NCI-H128 (cell line): ENCODE measurements at regions not wholly inside any gene's neighbourhood (a gene's known extent, or its start where the extent isn't known, plus 50 kb on each side); places are given as distances from the start of the nearest gene placed in this dataset.

Experiments
- DNase-seq: peaks from one replicate; lab custom pipeline; 2025; ENCODE audit not compliant: unreplicated experiment; lab: John Stamatoyannopoulos, UW

DNA sequence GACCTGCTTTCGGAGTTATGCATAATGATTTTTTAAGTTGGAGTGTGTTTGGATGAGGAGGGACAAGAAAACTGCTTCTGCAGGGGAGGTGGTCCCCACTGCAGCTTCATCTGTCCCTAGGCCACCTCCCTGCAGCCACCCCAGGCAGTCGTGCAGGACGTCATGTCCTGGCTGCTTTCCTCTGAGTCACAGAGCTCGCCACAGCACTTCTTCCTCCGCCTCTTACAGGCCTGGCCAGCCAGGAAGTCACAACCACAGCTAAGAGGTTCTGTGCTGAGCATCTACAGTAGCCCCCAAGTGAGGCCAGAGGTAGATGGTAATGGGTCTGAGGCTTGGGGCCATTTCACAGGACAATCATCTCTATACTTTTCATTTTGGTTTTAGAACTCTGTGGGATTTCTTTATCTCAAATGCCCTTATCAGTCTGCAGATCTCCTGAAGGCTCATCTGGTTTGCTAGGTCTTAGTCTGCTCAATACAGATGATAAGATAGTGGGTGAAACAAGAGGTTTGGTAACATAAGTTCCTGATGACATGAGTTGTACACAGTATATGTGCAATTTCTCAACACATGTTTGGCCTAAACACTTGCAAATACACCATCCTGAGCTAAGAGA, 106.4 kb downstream of the ARF6 start:
- DNase-seq: no peak

DNA sequence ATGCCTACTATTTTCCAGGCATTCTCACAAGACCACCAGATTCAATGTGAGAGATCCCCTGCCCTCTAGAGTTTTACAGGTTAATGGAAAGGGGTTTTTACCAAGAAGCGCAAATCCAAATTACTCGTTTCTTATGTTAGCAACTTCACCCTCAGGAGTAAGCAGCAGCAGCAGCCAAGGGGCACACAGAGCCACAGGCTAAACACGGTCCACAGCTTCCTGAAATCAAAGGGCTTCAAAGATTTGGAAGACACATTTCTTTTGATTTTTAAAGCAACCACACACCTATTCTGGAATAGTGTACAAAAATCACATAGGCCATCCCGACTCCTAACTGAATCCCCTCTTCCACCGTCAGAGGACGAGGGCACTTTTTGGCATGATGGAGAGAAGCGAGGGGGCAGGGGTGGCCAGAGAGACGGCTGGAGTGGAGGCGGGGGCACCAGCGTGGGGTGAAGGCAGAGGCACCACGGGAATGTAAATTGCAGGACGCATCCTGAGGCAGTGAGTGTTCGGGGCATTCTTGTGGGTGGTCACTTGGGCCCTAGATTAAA, 107.0 kb downstream of the ARF6 start:
- DNase-seq: no peak

DNA sequence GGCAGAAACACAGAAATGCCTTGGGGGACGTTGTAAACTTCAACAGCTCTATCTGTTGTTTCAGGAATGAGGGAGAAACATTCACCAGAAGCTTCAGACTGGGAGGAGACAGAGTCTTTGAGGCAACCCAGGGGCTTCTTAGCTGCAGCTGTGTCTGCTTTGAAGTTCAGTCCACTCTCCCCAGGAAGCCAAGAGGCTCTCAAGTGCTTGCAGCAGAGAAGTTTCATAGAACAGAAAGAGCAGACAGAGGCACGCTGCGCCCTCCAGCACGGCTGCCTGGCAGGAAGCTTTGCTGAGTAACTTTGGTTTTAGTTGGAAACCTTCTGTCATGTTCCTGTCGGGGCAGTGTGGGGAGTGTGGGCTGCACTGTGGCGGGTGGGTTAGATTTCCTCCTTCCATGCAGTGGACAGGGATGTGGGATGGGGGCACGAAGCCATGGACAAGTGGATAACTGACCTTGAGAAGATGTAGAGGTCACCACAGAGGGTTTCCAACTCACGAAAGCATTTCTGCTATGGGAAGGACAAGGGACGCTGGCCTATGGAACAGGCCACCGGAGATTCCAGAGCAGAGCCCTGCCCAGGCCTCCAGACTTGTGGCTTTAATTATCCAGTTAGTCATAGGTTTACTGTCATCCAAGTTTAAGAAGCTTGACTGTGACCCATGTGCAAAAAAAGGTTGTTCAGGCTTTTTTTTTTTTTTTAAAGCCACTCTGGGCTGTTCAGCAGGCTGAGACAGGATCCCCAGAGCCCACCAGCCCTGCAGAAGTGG, 107.7 kb downstream of the ARF6 start:
- DNase-seq: peak; percentile 4

DNA sequence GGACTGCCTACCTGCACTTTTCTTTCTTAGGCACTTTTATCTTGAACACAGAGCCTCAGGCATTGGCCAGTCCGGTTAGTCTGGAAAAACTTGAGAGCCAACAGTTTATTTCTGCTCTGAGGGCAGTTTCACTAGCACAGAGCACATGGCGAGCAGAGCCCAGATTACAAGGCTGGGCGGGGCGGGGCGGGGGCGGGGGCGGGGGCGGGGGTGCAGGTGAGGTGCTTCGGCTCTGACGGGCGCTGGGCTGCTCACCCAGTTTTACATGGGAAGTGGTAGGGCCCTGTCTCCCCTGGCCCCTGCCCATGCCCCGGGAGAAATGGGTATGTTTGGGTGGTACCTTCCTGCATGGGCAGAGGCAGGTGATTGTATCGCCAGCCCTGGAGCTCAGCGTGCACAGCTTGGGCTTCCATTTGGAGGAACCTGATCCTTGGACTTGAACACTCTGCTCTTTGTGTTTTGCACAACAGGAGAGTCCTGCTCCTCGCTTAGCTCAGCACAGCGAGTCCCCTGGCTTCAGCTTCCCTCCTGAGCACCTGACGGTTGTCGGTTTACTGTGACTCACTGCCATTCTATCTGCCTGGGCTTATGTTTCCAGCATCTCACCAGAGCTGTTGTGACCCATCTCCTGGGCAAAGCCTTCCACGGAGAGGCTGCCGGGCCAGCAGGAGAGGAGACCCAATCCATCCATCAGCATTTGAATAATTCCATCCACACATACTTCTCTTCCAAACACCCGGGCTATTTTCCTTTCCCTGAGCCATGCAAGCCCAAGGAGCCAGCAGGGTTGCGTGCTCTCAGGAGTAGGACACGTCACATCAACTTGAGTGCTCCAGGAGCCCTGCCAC, 108.5 kb downstream of the ARF6 start:
- DNase-seq: peak; percentile 21

DNA sequence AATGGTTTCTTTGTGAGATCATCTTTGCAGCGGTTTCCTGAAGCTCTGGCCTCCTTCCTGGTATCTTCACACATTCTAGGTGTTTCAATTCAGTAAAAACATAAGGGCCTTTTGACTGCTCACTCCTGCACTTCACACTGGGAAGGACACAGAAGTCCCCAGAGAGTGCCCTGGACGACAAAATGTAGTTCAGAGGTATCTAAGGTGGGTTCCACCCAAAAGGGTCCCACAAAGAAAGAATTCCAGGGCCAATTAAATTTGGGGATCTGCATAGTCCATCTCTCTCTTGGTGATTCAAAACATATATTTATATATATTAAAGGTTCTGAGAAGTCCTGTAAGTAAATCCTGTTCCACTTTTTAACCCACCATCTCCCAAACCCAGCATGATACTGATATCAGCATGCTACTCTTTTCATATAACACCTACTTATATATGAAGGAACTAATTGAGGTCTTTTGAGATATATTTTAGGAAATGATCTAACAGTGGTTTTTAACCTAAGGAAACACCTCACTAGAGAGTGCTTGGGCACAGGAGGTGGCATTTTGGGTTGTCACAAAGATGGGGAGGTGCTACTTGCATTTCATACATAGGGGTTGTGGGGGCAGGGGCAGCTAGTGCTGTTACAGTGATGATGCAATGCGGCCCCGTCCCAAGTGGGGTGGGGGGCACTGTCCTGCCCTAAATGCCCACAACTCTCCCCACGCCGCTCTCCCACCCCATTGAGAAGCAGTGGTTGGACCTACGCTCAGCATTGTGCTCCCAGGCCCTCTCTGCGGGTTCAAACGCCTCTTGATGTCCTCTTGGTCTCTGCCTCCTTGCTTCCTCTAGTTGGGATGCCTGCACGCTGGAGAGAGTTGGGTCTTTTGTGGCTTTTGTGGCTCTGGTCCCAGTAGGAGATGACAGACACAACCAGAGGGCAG, 109.4 kb downstream of the ARF6 start:
- DNase-seq: no peak

DNA sequence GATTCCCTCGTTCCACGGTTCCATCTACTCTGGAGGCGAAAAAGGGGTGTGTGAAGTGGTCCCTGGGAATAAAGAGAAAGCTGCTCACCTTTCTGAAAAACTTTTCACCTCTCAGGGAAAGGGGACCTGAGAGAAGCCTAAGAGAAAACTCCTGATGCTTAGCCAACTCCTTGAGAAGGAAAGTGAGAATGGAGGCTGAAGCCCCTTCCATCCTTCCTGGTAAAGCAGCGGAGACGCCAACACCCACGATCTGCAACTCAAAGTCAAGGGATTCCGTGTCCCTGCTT, 110.0 kb downstream of the ARF6 start:
- no peak for DNase-seq

DNA sequence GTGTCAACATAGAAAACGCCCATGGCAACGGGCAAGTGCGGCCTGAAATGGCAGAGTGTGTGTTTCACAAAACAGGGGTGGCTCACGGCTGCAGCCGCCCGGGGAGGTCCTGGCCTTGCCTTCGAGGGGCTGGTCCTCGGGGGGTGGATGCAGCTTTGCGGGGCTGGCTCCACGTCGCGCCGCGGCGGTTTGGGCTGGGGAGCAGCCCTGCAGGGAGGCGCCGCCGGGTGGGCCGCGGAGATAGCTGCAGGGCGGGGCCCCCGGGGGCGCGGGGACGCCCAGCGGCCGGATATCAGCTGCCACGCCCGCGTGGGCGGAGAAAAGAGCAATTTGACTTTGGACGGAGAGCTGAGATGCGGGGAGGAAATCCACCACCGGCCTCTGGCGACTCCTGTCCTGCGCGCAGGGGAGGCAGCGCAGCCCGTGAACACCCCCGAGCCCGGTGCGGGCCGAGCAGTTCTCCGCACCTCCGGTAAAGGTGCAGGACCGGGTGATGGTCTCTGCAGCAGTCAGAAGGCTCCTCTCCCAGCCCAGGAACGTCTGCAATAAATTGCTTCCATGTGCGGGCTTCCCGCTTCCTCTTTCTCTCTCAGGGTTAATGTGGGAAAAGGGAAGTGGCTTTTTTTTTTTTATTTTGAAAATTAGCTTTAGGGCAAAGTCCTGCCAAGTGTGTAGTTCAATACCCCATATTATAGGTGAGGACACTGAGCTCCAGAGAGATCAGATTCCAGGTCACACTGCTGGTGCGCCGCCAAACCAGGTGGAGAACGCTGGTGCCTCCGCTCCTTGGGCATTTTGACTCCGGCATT, 110.5 kb downstream of the ARF6 start:
- peak; percentile 23 for DNase-seq

DNA sequence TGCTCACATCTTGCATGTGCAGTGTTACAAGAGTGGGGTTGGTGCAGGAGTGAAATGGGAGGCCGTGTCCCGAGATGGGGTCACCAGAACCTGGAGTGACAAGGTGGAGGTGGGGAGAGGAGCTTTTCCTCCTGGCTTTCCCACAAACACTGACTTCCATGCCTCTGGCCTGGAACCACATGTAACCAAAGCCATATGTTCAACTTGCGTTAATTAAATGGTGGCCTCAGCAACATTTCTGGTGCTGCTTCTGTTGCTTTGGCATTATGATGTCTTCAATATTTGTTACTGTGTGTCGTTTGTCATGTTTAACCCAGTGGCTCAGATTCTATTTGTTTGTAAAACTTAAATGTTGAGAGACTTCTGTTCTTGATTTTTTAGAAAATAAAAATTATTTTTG, 110.2 kb downstream of the VCPKMT start:
- DNase-seq: no peak

DNA sequence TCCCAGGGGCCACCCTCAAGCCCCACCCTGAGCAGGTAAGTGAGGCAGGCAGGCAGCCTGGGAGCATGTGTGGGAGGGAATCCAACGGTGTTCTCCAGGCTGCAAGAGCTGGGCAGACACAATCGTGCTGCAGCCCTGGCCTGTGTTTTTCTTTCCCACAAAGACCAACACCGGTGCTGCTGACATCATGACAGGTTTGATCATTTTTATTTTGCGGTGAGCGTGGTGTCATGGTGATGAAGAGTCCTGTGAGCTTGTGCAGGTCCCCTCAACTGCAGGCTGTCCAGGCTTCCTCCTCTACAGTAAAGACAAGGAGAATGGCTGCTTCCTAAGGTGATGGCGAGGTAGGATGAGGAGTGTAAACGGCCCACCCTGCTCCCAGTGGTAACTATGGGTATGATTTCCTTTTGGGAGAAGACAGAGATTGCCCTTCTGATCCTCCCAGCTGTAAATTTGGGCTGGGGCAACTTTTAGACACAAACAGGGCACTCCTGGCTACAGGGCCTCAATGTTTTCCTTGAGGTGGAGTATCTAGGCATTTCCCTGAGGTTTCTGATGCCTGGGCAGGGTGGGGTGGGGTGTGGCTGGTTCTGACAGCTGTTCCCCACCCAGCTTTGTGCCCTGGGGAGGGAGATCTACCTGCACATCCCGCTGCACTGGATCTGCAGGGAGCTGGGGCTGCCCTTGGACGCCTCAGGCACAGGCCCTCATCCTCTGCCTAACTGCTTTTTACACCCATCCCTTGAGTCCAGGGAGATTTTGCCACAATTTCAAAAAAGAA, 109.1 kb downstream of the VCPKMT start:
- no peak for DNase-seq

DNA sequence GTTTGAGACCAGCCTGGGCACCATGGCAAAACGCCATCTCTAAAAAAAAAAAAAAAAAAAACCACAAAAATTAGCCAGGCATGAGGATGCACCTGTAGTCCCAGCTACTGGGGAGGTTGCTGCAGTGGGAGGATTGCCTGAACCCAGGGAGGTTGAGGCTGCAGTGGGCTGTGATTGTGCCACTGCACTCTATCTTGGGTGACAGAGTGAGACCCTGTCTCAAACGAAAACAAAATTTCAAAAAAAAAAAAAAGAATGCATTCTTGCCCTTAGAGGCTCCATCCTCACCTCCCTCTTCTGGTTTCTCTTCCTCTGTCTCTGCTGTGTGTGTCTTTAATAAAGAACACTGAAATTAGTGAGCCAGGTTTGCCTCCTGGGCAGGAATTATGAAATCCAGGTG, 107.8 kb downstream of the VCPKMT start:
- DNase-seq: no peak

DNA sequence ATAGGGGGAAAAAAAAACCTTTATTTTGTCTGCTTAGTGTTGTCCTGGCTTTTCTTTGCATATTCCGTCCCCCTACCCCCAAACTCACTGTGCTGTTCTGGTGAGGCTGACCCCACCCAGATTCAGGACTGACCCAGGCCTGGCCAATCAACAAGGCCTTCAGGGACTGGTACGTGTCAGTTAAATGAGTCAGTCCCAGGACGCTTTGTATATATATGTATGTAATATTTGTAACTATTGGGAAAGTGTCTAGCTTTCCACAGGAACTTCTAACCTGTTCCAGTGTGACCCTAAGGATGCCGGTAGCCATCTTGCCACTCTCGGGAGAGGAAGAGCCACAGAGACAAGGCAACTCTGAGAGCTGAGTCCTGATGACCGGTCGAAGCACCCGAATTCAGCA, 107.4 kb downstream of the VCPKMT start:
- DNase-seq: no peak

DNA sequence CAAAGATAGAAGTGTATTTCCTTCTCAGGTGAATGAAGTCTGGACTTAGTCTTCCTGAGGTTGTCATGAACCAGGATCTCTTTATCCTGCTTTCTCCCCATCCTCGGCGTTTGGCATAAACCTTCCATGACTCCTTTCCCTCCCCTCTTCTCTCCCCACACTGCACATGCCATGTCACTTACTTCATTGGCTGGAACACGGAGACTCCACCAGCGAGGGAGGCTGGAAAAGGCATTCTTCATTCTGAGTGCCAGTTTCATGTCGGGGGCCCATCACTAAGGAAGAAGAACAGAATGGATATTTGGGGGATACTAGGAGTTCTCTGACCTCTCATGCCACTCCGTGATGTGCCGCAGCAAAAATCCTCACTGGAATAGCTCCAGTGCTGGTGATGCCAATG, 105.6 kb downstream of the VCPKMT start:
- no peak for DNase-seq

DNA sequence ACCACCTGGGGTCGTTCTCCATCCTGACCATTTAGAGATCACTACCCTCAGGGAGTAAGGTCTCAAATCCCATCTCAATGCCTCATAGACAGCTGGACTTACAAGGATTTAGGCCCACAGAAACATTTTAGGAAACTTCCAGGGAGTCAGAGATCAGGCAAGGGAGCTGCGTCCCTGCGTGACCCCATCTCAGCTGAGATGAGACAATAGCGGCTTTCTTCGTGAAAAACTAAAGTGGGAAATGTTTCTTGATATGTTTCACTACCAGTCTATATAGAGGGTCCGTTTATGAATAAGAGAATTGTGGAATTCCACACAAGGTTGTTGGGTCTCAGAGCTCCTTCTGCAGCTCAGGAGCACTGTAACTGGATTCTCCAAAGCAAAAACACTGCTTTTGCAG, 105.1 kb downstream of the VCPKMT start:
- DNase-seq: no peak

DNA sequence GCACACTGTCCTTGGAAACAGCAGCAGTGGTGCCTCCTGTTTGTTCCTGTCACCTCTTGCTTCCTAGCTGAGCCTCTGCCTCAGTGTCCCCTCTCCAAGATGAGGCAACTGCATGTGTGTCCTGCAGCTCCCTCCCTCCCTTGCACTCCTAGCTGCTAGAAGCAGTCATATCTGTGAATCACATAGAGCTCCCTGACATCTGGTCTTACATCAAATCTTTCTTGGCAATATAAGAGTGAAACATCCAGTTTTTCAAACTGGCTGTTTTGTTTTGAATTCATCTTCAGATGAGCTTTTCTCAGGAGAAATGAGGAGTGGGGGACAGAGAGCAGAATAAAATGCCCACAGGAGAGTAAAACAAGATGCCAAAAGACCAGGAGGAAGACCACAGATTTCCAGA, 103.7 kb downstream of the VCPKMT start:
- DNase-seq: no peak

DNA sequence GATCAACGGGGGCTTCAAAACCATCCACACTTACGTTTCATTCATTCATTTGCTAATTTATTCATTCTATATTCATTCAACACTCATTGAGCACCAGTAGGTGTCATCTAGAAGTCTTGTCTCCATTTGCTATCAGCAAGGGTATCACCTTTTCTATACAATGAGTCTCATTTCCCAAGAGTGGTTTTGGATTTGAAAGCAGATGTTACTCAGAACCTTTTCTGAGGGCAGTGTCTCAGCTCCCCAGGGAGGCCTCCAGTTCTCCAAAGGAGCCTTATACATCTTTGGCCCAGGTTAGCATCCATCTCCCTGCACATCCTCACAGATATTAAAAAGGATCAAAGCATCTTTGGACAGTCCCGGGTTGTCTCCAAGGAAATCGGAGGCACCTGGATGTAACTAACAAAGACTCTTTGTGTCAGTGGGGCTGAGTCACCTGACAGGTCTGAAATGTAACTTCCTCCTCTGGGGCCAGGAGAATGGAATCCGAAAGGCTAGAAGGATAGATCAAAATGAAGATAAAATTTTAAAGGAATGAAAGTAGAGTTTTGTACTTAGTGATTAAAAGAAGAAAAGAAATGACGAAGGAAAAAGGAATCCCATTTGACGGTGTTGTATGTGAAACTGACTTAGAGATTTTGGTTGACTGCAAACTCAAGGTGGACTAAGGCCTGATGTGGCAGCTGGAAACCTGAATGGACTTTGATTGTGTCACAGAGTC, 103.0 kb downstream of the VCPKMT start:
- no peak for DNase-seq

DNA sequence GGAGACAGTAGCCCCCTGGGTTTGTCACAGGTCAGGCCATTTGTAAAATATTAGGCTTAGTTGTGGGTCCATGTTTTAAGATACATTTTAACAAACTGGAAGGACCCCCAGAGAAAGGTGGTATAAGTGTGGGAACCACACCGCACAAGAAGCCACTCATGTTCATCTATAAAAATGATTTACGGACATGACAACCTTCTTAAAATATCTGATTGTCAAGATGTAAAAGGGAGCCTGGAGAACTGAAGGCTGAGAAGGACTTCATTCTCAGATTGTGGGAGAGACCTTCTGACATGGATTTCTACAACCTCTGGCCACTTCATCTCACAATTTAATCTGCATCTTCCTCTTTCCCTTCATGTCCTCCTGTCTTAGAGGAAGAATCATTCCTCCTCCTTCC, 102.4 kb downstream of the VCPKMT start:
- no peak for DNase-seq

DNA sequence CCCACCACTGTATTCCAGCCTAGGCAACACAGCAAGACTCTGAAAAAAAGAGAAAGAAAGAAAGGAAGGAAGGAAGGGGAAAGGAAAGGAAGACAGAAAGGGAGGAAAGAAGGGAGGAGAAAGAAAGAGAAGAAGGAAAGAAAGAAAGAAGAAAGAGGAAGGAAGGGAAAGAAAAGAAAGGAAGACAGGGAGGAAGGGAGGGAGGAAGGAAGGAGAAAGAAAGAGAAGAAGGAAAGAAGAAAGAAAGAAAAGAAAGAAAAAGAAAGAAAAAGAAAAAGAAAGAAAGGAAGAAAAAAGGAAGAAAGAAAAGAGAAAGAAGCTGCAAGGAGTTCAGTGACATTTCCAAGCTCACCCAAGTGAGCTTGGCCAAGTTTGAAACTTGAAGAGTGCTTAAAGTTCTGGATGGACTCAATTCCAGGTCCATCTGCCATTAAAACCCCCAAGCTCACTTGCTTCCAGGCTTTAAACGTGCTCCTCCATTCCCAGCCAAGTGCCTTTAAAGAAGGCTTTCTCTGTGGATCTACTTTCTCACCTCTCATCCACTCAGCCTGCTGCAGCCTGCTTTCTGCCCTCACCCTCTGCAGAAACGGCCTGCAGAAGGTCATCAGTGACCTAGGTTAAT, 101.5 kb downstream of the VCPKMT start:
- no peak for DNase-seq

DNA sequence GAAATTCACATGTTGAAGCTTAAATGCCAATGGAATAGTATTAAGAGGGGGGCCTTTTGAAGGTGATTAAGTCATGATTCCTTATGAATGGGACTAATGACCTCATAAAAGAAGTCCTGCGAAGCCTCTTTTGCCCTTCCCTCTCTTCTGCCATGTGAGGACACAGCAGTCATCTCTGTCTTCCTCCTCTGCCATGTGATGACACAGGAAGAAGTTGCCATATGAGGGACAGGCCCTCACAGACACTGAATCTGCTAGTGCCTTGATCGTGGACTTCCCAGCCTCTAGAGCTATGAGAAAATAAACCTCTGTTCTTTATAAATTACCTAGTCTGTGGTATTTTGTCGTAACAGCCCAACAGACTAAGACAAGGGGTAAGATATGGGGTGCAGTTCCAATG, 100.7 kb downstream of the VCPKMT start:
- no peak for DNase-seq
